HG03135 (cell line): ENCODE measurements at regions not wholly inside any gene's neighbourhood (a gene's known extent, or its start where the extent isn't known, plus 50 kb on each side); places are given as distances from the start of the nearest gene placed in this dataset.

ENCODE experiments used
- ATAC-seq: cut with Tn5 transposase; IDR thresholded peaks from one replicate; pipeline ENCODE4 v1.9.1; 2021; ENCODE audit warnings: mild to moderate bottlenecking, moderate library complexity; ENCODE audit not compliant: unreplicated experiment

DNA sequence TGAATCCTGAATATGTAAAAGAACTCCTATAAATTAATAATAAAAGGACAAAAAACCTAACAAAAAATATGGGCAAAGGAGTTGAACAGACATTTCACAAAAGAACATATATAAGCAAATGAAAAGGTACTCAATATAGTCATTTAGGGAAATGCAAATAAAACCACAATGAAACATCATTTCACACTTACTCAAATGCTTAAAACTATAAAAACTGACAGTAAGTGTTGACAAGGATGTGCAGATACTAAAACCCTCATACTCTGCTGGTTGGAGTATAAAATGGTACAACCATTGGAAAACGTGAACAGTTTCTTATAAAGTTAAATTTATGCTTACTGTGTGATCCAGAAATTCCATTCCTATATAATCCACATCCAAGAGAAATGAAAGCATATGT, 247.1 kb downstream of the GXYLT1 start:
- ATAC-seq: no peak

- ATAC-seq: no peak
Observed at GRCh38 chr12:41893491-41893890, 251.2 kb downstream of the GXYLT1 start.

DNA sequence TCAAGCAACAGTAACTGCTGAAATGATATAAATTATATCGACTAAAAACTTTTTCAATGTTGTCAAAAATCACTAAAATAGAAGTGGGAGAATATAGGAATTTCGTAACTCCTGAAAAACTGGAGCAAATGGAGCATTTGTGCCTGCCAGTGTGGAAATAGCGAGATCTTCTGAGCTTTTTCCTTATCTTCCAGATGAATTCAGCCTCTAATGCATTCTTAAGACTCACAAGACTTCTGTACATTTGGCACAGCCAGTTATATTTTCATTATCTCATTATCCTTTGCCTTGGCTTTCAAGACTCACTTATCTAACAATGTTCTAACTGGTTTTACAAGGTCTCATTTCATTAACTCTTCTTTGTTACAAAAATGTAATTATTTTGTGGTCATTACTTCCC, 252.4 kb downstream of the GXYLT1 start:
- ATAC-seq: no peak

DNA sequence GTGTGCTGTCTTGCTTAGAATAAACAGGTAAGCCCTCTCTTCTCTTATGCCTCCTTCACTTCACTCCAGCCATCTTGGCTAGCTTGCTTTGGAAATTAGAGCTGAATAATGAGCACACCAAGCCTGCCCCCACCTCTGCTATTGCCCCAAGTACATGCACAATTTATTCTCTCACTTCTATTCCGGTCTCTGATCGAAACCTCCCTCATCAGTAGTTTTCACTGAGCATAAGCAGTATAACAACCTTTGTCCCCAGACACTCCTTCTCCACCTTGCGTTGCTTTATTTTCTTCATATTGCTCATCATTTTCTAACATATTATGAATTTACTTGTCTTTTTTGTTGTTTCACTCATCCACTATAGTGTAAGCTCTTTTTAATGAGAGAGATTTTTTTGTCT, 253.4 kb downstream of the GXYLT1 start:
- no peak for ATAC-seq

DNA sequence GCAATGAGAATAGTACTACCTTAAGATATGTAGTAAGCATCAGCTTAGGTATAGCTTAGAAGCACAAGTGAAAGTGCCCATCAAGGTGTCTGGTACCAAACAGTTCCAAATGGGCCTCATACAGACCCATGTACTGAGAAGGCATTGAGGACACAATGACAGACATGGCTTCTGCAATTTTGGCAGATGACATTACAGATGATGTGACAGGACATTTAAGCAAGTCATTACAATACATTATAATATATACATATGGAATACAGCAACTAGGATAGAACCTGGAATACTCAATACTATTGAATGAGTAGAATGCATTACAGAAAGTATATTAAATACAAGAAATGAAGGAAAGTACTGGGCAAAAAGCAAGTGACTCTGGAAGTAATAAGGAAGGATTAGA, 256.4 kb downstream of the GXYLT1 start:
- no peak for ATAC-seq

DNA sequence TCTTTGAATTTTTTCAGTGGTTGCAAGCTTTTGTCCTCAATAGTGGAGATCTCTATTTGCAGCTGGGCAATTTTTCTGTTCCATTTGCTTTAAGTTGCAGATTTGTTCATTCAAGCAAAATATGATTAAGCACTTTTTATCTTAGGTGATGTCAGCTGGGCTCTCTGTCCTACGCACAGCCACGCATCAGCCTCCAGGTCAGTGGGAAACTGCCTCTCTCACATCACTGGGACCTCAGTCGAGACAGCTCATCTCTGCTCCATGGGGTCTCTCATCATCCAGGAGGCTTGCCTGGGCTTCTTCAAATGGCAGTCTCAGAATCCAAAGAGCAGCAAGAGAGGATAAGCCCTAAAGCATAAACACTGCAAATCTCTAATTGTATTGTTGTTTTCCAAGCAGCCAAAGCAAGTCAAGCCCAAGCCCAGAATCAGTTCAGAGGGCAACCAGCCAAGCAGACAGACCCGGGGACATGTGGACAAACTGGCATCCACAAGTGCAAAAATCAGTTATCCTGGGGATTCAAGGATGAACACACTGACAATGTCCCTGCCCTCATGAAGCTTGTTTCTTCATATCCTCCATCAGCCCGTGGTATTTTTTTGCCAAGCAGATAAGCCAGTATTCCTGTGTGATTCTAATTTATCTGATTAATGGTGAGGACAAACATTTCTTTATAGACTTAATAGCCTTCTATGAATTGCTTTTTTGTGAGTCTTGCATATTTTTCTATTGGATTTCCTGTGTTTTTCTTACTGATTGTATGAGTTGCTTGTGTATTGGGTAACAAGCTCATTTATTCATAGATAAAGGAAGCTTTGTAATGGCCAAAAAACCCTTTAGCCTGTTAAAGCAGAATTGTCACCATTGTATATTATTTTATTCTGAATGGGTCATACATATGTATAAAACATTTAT, 262.5 kb downstream of the GXYLT1 start:
- no peak for ATAC-seq

DNA sequence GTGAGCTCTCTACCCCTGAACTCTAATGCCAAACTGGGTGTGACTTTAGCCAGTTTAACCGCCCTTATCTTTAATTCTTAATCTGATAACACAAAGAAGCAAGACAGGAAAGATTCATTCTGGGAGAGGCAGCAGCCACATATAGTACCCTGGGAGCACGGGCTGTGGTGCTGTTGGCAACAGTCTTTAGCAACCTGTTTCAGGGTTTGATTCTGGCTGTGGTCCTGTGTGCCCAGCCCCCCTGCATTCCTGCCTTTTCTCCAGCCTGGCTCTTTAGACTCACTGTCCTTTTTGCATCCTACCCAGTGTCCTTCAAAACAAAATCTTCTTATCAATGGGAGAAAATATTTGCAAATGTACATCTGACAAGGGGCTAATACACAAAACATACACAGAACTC, 275.2 kb downstream of the GXYLT1 start:
- no peak for ATAC-seq

- ATAC-seq: no peak
Observed at GRCh38 chr12:41866878-41867430, 277.7 kb downstream of the GXYLT1 start.

DNA sequence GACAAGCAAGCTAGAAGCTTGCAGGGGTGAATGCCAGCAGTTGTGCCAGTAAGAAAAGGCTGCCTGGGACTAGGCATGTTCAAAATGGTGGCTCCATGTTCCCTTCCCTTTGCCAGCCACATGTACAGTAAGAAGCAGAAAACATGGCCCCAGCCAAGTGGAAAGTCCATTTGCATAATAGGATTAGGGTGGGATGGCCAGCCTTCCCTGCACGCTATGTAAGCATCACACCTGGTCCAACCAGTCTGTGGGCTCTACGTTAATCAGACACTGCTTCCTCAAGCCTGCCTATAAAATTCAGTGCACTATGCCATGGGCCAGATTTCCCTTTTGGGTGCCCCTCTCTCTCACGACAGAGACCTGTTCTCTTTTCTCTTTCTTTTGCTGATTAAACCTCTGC, 288.4 kb downstream of the GXYLT1 start:
- ATAC-seq: no peak

- no peak for ATAC-seq
Observed at GRCh38 chr12:41850046-41850445, 294.6 kb downstream of the GXYLT1 start.

DNA sequence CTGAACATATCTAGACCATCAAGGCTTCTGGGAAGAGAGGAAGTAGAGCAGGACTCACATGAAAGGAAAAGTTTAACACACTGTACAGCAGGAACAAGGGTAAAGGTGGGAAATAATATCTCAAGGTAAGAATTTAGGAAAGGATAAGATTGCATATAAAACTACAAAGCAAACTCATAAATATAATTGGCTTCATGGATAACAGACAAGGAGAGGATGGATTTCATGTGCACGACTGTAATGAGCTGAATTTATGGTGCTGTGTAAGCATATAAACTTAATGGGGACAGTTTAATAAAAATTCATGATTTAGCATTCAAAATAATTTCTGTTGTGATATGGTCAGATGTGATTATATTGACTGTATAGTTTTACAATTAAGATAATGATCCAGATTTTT, 298.0 kb downstream of the GXYLT1 start:
- no peak for ATAC-seq

DNA sequence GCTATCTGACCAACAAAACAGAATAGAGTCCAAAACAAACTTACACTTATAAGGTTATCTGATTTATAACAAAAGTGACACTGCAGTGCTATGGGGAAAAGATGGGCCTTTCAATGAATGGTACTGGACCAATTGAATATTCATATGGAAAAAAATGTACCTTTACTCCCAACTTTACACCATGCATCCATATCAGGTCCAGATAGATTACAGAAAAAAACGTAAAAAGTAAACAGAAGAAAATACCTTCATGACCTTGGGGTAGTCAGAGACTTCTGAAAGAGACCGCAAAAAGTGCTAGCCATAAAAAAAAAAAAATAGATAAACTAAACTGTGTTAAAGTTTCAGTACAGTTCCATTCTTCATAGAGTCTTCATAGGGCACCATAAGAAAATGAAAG, 308.3 kb downstream of the GXYLT1 start:
- no peak for ATAC-seq

DNA sequence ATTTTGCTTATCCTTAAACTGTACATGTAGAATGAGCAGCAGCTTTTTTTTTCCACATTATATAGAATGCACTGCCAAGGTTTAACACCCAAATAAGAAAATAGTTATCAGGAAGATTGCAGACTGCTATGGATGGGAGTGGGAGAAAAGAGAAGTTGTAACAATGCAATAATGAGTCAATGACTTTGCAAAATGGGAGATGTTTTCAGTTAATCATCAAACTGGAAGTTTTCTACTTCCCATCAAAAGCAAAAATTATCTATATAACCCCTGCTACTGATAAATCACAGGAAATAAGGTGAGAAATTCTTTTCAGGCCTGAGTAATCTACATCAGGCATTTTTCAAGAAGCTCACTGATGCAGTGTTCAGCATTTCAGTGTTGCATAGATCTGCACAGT, 309.1 kb downstream of the GXYLT1 start:
- no peak for ATAC-seq

DNA sequence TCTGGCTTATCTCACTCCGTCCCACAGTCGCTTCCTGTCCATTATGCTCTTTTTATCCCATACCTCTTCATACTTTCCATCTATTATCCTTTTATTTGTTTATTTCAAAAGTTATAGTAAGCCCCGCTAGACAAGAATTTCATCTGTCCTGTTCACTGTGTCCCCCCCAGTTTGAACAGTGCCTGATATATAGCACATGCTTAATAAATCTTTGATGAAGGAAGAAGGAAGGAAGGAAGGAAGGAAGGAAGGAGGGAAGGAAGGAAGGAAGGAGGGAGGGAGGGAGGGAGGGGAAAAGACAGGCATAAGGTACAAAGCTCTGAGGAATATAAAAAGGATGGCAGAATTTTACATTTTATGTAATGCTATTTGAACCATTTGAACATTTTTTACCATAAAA, 324.7 kb downstream of the GXYLT1 start:
- ATAC-seq: no peak

DNA sequence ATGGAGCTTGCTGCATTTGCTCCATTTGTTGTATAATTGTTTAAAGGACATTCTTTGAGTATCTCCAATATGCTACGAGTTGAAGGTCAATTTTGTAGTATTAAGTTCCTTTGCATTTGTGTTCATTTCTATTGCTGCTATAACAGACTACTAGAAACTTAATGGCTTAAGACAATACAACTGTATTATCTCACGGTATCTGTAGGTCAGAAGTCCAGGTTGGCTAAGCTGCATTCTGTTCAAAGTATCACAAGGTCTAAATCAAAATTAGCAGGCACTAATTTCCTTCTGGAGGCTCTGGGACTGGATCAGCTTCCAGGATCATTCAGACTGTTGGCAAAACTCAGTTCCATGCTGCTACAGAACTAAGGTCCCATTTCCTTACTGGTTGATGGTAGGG, 340.6 kb downstream of the GXYLT1 start:
- ATAC-seq: no peak

GRCh38 chr12:41802803-41803202, 341.9 kb downstream of the GXYLT1 start:
- no peak for ATAC-seq

- no peak for ATAC-seq
Observed at GRCh38 chr12:41801261-41801660, 343.4 kb downstream of the GXYLT1 start.

DNA sequence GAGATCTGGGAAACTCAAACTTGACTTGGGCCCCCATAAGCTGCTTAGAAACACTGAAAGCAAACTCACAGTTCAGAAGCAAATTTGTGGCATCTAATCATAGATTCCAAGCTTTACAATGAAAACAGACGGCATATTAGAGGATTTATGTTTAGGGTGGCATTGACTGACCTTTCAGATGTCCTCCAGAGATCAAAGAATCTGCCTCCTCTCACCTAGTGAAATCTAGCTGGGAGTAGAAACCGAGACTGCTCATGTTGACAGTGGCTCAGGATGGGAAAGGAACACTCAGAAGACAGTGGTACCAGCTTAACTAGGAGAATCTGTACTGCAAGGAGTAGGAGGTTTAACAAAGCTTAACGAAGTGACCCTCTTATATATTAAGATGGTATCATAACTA, 345.0 kb downstream of the GXYLT1 start:
- ATAC-seq: no peak

GRCh38 chr12:41795910-41796309, 348.8 kb downstream of the GXYLT1 start:
- ATAC-seq: no peak

DNA sequence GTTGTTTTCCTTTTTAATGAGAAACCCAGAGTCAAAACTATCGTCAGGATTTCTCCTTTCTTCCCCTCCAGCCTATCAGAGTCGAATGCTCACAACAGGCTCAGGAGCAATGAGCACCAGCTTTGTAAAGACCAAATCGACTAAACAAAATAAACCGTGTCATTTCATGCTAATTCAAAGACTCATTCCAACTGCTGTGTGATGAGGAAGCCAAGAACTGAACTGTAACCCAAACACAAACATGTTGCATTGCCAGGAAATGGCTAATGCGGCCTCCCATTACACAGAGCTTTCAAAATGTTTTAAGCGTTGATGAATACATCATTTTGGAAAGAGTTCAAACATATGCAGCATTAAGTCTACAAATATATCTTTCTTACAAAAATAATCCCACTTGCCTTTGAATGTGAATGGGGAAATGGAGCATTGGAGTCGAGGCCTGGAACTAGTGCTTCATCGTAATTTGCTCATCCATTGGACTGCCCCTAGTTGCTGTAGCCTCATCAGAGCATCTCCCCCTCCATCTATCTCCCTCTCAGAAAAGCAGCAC, 349.5 kb downstream of the GXYLT1 start:
- ATAC-seq: no peak

GRCh38 chr12:41794336-41794735, 350.3 kb downstream of the GXYLT1 start:
- no peak for ATAC-seq

- ATAC-seq: no peak
Observed at GRCh38 chr12:41784957-41785356, 359.7 kb downstream of the GXYLT1 start.
